ENCODE measurements at regions not wholly inside any gene's neighbourhood (a gene's known extent, or its start where the extent isn't known, plus 50 kb on each side); places are given as distances from the start of the nearest gene placed in this dataset.
"Not testable (repeated sequence)": the region's sequence is repeated elsewhere in the genome, so short reads cannot be mapped to it uniquely, and the experiment has no call there.

GRCh38 chr13:79966059-79966458 lies 374.9 kb downstream of the SPRY2 start:
- no peak for DNase-seq

DNA sequence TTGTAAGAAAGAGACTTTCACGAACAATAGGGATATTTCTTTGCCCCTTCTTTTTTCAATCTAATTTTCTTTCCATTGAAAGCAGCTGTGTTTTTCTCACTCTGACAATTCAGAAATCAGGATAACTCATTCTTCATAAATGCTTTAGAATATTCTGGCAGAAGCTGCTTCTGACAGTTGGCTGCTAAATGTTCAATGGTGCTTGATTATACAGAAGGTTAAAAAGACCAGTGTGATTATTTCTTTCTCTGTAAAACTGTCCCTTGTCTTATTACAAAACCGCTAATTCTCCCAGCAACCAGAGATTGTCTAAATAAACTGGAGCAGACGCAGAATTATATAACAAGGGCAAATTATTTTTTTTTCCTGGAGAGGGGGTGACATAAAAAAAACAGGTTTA lies 394.4 kb downstream of the SPRY2 start:
- no peak for DNase-seq

- DNase-seq = no peak
Observed at GRCh38 chr13:79943346-79944023, 397.4 kb downstream of the SPRY2 start.

DNA sequence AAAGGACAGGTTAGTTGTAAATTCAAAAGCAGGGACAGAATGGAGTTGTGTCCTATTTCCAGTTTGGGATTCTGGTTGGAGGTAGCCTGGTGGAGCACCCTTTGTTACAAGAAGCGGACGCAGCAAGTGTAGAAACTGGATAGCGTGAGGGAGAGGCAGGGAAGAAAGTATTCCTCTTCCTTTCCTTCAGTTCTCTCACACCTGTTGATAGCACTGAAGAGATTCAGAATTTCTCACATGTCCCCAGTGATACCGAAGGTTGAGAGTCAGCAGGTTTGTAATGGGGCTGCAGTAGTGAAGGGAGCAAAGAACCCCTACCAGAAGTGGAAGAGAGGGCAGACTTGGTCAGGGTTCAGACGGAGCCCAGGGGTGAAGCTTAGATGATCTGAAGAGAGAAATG lies 399.2 kb downstream of the SPRY2 start:
- DNase-seq = no peak

GRCh38 chr13:79939689-79940088 lies 401.2 kb downstream of the SPRY2 start:
- DNase-seq = no peak

GRCh38 chr13:79937771-79938216 lies 403.1 kb downstream of the SPRY2 start:
- no peak for DNase-seq

- DNase-seq = no peak
Observed at GRCh38 chr13:79937311-79937710, 403.6 kb downstream of the SPRY2 start.

- no peak for DNase-seq
Observed at GRCh38 chr13:79936368-79937136, 404.4 kb downstream of the SPRY2 start.

GRCh38 chr13:79935121-79935520 lies 405.8 kb downstream of the SPRY2 start:
- no peak for DNase-seq

DNA sequence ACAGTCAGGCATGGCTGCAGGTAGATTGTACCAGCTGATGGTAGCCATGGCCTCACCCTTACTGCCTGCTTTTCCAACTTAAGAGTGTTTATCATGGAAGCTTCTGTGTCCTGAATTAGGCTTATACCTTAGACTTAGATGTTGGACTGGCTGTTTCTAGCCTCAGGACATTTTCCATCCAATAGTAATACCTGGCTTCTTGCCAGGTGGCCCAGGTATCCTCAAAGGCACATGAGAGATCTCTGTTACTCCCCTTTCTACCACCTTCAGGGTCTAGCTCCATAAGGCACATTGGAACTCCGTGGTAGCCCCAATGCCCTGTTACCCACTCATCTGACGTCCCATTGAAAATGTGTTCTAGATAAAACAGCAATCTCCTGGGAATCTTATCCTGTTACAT lies 407.5 kb downstream of the SPRY2 start:
- no peak for DNase-seq

DNA sequence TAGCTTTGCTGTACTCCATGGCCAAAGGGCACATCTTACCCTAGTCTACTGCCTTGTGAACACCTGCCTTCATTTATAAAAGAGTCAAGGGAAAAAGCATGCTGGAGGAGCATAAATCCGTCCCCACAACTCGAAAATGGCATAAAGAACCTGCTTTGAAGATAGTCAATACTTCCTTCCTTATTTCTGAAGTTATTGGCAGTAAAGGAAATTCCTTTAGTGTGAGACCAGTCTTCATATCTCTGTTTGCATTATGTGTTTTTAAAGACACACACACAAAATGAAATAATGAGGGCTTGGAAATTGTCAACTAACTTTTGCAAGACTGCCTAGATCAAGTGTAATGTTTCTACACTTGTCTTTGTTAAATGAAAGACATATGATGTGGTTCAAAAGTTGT lies 408.4 kb downstream of the SPRY2 start:
- no peak for DNase-seq

- DNase-seq = not testable (repeated sequence)
Observed at GRCh38 chr13:79923973-79924556, 416.9 kb downstream of the SPRY2 start.

GRCh38 chr13:79919091-79919490 lies 421.8 kb downstream of the SPRY2 start:
- no peak for DNase-seq

DNA sequence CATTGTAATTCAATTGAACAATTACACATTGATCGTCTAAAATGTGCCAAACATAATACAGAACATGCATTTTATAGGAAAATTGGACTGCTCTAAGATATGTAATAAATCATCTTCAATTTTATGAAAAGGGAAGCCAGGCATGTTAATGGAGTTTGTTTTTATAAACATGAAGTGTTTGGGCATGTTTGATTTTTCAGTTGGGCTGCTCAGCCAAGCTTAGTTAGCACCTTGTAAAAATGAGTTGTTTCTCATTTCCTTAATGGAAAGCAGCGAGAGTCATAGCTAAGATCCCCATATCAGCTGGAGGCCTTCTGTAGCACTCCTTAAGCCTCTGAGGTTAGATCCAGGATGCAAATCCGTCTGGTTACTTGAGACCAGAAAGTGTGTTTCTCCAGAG lies 422.3 kb downstream of the SPRY2 start:
- no peak for DNase-seq

- no peak for DNase-seq
Observed at GRCh38 chr13:79917628-79918027, 423.3 kb downstream of the SPRY2 start.

- DNase-seq = no peak
Observed at GRCh38 chr13:79915114-79915811, 425.7 kb downstream of the SPRY2 start.

GRCh38 chr13:79913141-79913827 lies 427.6 kb downstream of the SPRY2 start:
- no peak for DNase-seq

DNA sequence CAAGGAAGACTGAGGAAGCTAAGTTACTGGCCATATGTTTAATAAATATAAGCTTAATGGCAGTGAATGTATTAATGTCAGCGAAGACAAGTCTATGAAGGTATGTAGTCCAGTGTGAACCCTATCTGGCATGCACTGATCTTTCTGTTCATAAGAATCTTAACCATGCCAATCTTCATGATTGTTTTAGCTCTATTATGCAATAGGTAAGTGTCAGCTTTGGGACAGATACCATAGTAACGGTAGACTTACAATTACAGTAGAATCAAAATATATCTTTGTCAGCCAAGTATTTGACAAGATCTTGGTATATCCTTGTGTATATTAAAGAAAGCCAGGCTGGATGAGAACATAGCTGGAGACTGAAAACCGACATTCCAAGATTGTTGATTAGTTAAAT lies 428.5 kb downstream of the SPRY2 start:
- DNase-seq = no peak

DNA sequence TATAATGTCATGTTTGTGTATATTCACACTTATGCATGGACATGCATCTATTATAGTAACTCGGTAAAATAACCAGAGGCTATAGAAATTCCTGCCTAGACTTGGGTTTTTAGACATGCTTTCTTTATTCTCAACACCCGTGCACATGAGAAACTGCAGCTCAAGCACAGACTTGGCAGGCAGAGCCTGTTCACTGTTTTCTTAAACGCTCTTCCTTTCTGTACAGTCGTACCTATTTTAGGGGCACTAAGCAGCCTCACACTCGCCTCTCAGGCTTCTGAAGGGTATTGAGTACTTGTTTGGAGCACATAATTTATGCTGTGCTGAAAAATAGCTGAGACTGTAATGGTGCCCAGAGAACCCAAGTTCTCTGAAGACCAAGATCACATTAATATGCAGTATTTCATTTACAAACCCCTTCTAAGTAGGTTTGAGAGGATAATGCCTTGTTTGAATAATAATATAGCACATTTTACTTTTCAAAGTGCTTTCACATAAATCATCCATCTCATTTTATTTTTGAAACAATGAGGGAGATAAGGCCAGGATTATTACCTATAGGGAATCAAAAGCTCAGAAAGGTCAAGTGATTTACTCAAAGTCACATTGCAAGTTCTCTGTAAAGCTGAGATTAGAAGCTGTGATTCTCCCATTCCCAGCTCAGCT lies 429.9 kb downstream of the SPRY2 start:
- no peak for DNase-seq

GRCh38 chr13:79909644-79910043 lies 428.7 kb downstream of the NDFIP2 start:
- no peak for DNase-seq

GRCh38 chr13:79908381-79908780 lies 427.4 kb downstream of the NDFIP2 start:
- no peak for DNase-seq

GRCh38 chr13:79907527-79907926 lies 426.6 kb downstream of the NDFIP2 start:
- no peak for DNase-seq

Data from NCI-H2171 (cell line).